OCI-LY1 (cell line): ENCODE measurements at regions not wholly inside any gene's neighbourhood (a gene's known extent, or its start where the extent isn't known, plus 50 kb on each side); places are given as distances from the start of the nearest gene placed in this dataset.

Experiments used
- H2AFZ ChIP-seq: fragments of 200-600 bp; sonication (generic), shearing (Covaris generic); 2 replicates; pipeline ENCODE4 v1.6.0; 2014; ENCODE audit warnings: antibody characterized with exemption, mild to moderate bottlenecking, low read length
- H3F3A ChIP-seq: fragments of 200-600 bp; sonication (generic), shearing (Covaris generic); 2 replicates; pipeline ENCODE4 v1.6.0; 2014; ENCODE audit warnings: mild to moderate bottlenecking, antibody characterized with exemption, low read length, moderate library complexity; ENCODE audit not compliant: insufficient read depth
- H3K27ac ChIP-seq: fragments of 200-600 bp; sonication (generic); 2 replicates; pipeline ENCODE4 v1.5.1; 2014; ENCODE audit warnings: low read length, mixed run types, mild to moderate bottlenecking, low read depth; ENCODE audit not compliant: poor library complexity, severe bottlenecking
- H3K27me3 ChIP-seq: fragments of 200-600 bp; sonication (generic); 2 replicates; pipeline ENCODE4 v1.6.0; 2014; ENCODE audit warnings: antibody characterized with exemption, mild to moderate bottlenecking, low read length, moderate library complexity; ENCODE audit not compliant: insufficient read depth
- H3K36me3 ChIP-seq: fragments of 200-600 bp; sonication (generic); 2 replicates; pipeline ENCODE4 v1.6.1; 2014; ENCODE audit warnings: mild to moderate bottlenecking, antibody characterized with exemption, low read length, moderate library complexity, mixed read lengths; ENCODE audit not compliant: insufficient read depth
- H3K4me1 ChIP-seq: fragments of 200-600 bp; sonication (generic); 2 replicates; pipeline ENCODE4 v1.5.1; 2014; ENCODE audit warnings: mild to moderate bottlenecking, low read length, moderate library complexity; ENCODE audit not compliant: insufficient read depth, severe bottlenecking
- H3K4me2 ChIP-seq: fragments of 200-600 bp; sonication (generic), shearing (Covaris generic); 2 replicates; pipeline ENCODE4 v1.6.1; 2014; ENCODE audit warnings: low read length
- H3K4me3 ChIP-seq: fragments of 200-600 bp; sonication (generic); 2 replicates; pipeline ENCODE4 v1.5.1; 2014; ENCODE audit warnings: low read length, low read depth, mild to moderate bottlenecking, mixed read lengths; ENCODE audit not compliant: poor library complexity, severe bottlenecking
- H3K79me2 ChIP-seq: fragments of 200-600 bp; shearing (Covaris generic); 2 replicates; pipeline ENCODE4 v1.6.1; 2016; ENCODE audit warnings: mixed run types, low read length, mixed read lengths; ENCODE audit not compliant: insufficient read depth
- H3K9ac ChIP-seq: fragments of 200-600 bp; sonication (generic), shearing (Covaris generic); 2 replicates; pipeline ENCODE4 v1.6.1; 2014; ENCODE audit warnings: mild to moderate bottlenecking, low read length, mixed read lengths
- H3K9me2 ChIP-seq: fragments of 200-600 bp; sonication (generic), shearing (Covaris generic); 2 replicates; pipeline ENCODE4 v1.6.1; 2014; ENCODE audit warnings: low read depth, mild to moderate bottlenecking, low read length, mixed read lengths
- H3K9me3 ChIP-seq: fragments of 200-600 bp; shearing (Covaris generic); 2 replicates; pipeline ENCODE4 v1.6.1; 2014; ENCODE audit warnings: low read length, mixed read lengths
- H4K20me1 ChIP-seq: fragments of 200-600 bp; sonication (generic), shearing (Covaris generic); 2 replicates; pipeline ENCODE4 v1.6.0; 2016; ENCODE audit warnings: mild to moderate bottlenecking, low read length; ENCODE audit not compliant: insufficient read depth
- EZH2 ChIP-seq: fragments of 200-600 bp; sonication (generic), shearing (Covaris generic); IDR thresholded peaks from 2 replicates; pipeline ENCODE4 v1.8.0; 2017; ENCODE audit warnings: borderline replicate concordance, mixed run types, mild to moderate bottlenecking, antibody characterized with exemption, low read length, moderate library complexity, mixed read lengths
- TF ChIP-seq, protein P1 (sequence below): fragments of 200-600 bp; sonication (generic), shearing (Covaris generic); IDR thresholded peaks from 2 replicates; pipeline ENCODE4 v1.5.1; 2017; ENCODE audit warnings: mild to moderate bottlenecking, antibody characterized with exemption, low read length, moderate library complexity, mixed read lengths

DNA sequence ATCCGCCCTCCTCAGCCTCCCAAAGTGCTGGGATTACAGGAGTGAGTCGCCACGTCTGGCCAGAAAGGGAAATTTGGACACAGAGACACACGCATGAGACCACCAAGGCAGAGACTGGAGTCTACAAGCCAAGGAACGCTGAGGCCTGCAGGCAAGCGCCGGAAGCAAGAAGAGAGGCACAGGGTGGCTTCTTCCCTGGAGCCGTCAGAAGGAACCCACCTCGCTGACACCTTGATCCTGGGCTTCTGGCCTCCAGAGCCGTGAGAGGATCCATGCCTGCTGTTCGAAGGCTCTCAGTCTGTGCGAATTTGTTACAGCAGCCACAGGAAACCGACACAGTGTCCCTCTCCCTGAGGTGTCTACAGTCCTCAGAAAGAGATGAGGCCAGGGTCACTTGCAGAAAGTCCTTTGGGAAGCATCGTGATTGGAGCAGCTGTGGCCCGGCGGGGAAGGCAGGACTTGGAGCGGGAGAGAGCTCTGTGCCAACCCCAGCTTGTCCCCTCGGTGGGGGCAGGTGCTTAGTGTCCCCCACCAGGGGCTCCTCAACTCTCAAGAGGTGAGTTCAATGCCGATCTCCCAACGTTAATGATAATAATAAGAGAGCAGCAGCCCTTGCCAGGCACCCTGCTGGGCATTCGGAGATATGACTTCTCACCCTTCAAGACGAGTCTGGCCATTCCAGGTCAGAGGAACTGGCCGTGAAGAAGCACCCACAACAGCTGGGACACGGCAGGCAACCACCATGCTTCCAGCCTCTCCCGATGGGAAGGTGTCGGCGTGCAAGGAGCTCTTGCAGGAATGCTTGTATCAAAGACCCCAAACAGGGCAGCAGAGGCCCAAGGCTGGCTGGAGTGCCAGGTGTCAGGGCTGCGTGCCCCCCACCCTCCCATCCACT lies 68.4 kb upstream of the TNRC6C start:
- no peaks in the 10 kb centered on the region for H3K4me1 ChIP-seq
- H3K4me3 ChIP-seq = no peak overlapping the region
- H2AFZ ChIP-seq = no peak overlapping the region
- no peaks in the 10 kb centered on the region for H3K36me3 ChIP-seq
- H3K27me3 ChIP-seq = peaks cover 8% of the 10 kb centered on the region
- no peaks in the 10 kb centered on the region for H3K9me3 ChIP-seq
- no peak overlapping the region for H3K9ac ChIP-seq
- no peak overlapping the region for H3K4me2 ChIP-seq
- no peaks in the 10 kb centered on the region for H3F3A ChIP-seq
- H3K79me2 ChIP-seq = no peaks in the 10 kb centered on the region
- TF ChIP-seq, protein P1, sequence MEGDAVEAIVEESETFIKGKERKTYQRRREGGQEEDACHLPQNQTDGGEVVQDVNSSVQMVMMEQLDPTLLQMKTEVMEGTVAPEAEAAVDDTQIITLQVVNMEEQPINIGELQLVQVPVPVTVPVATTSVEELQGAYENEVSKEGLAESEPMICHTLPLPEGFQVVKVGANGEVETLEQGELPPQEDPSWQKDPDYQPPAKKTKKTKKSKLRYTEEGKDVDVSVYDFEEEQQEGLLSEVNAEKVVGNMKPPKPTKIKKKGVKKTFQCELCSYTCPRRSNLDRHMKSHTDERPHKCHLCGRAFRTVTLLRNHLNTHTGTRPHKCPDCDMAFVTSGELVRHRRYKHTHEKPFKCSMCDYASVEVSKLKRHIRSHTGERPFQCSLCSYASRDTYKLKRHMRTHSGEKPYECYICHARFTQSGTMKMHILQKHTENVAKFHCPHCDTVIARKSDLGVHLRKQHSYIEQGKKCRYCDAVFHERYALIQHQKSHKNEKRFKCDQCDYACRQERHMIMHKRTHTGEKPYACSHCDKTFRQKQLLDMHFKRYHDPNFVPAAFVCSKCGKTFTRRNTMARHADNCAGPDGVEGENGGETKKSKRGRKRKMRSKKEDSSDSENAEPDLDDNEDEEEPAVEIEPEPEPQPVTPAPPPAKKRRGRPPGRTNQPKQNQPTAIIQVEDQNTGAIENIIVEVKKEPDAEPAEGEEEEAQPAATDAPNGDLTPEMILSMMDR = no peak
- no peak for TF ChIP-seq EZH2
- H4K20me1 ChIP-seq = no peaks in the 10 kb centered on the region
- no peak overlapping the region for H3K27ac ChIP-seq
- no peaks in the 10 kb centered on the region for H3K9me2 ChIP-seq

- Histone ChIP-seq H3K9me2 (no peaks in the 10 kb centered on the region), H3K4me1 (no peaks in the 10 kb centered on the region)
Measured at GRCh38 chr17:77890771-77891170, 67.7 kb upstream of the TNRC6C start.

DNA sequence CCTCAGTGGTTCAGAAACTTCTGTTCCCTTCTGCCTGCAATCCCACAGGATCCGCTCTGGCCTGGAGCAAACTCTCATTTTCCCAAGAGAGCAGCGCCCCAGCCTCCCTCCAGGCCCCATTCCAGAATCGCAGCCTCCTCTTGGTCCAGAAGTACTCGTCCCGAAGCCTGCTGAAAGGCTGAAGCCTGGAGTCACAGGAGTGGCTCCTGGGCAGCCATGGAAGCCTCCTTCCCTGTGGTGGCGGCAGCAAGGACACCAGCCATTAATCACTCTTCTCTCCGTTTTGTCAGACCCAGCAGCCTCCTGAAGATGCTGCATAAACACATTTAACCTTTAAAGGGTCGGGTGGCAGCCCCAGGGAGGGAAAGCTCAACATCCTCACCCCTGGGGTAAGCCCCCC lies 66.9 kb upstream of the TNRC6C start:
- Histone ChIP-seq H3K4me2 (no peak overlapping the region), H3K9me3 (no peaks in the 10 kb centered on the region), H3K27me3 (peaks cover 8% of the 10 kb centered on the region), H3K9ac (no peak overlapping the region), H3F3A (no peaks in the 10 kb centered on the region), H3K27ac (no peak overlapping the region), H3K9me2 (no peaks in the 10 kb centered on the region), H3K36me3 (no peaks in the 10 kb centered on the region), H4K20me1 (no peaks in the 10 kb centered on the region), H3K4me1 (no peaks in the 10 kb centered on the region), H3K79me2 (no peaks in the 10 kb centered on the region), H2AFZ (no peak overlapping the region), H3K4me3 (no peak overlapping the region)
- TF ChIP-seq, protein P1 = no peak
- TF ChIP-seq EZH2 = no peak

More at GRCh38 chr17:77890771-77891170, 67.7 kb upstream of the TNRC6C start:
- TF ChIP-seq, protein P1 = no peak
- TF ChIP-seq EZH2 = no peak
- Histone ChIP-seq H3K9ac (no peak overlapping the region), H3K4me2 (no peak overlapping the region), H4K20me1 (no peaks in the 10 kb centered on the region), H3K79me2 (no peaks in the 10 kb centered on the region), H3K4me3 (no peak overlapping the region), H3K27ac (no peak overlapping the region), H3K36me3 (no peaks in the 10 kb centered on the region), H3F3A (no peaks in the 10 kb centered on the region), H2AFZ (no peak overlapping the region), H3K27me3 (peaks cover 8% of the 10 kb centered on the region), H3K9me3 (no peaks in the 10 kb centered on the region)
